ENCODE measurements at regions not wholly inside any gene's neighbourhood (a gene's known extent, or its start where the extent isn't known, plus 50 kb on each side); places are given as distances from the start of the nearest gene placed in this dataset.
A peak's percentile ranks its signal among the peaks of the same experiment; 100 is the strongest.

GRCh38 chr5:3736926-3737325 is 141.3 kb downstream of the IRX1 start:
- no peak for DNase-seq

DNA sequence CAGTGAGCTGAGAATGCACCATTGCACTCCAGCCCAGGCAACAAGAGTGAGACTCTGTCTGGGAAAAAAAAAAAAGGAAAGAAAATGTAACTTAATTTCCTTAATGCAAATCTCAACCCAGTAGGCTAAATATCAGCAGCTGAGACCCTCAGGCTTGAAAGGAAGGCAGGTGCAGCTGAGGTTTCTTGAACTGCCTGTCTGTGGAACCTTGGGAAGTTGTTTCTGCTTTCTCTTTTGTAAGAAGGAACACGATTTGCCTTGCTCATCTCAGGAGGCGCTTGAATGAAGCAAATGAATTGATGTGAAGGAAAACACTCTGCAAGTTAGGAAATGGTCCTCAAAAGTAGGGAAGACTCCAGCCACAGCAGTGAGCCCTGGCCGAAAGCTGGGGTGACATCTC is 143.3 kb downstream of the IRX1 start:
- no peak for DNase-seq

DNA sequence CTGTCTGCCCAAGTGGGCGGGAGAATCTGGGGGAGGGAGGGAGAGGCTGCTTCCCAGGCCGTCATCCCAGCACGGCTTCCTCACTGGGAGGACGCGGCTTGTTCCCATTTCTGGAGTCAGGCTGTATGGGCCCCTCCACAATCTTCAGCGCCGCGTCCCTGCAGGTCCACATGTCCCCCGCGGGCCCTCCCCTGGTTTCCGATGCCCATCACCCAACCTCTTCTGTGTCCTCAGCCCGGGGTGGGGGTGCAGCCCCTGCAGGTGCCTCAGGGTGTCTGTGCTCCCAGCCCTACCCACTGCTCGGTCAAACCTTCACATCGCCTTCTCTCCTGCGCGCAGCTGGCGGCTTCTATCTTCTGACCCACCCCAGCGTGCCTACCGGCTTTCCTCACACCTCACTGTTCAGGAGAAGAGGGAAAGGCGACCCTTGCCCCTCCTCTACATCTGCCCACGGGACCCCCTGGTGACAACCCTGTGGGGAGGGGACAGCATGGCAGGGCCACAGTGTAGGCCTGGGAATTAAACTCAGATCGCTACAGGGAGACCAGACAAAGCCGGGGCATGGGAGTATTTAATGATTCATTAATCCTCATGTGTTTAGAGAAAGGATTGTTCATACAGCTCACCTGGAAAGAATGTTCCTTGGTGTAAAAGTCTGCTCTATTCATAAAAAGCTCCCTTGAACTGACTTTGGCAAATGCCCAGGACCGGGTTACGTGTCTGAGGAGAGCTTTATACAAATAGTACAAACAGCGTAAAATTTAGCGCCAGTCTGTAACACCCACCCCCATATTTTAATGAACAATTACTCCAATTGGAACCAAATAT is 145.1 kb downstream of the IRX1 start:
- peak; percentile 79 for DNase-seq

GRCh38 chr5:3741374-3741770 is 145.7 kb downstream of the IRX1 start:
- DNase-seq = no peak

DNA sequence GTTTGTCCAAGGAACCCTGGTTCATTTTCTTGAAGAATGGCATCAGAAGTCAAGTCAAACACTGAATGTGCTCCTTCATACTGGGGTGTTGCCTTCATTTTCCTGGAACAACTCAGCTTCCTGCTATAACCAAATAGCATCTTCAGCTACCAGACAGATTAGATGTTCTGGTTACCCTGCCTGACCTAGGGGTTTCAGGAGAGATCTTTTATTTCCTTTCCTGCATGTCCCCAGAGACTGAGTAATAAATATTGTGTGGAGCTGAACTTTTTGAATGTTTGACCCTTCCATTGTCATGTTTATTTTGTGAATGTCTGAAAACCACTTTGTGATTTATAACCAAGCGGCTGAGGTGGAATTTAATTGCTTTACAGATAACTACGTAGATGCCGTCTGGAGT is 147.1 kb downstream of the IRX1 start:
- no peak for DNase-seq

DNA sequence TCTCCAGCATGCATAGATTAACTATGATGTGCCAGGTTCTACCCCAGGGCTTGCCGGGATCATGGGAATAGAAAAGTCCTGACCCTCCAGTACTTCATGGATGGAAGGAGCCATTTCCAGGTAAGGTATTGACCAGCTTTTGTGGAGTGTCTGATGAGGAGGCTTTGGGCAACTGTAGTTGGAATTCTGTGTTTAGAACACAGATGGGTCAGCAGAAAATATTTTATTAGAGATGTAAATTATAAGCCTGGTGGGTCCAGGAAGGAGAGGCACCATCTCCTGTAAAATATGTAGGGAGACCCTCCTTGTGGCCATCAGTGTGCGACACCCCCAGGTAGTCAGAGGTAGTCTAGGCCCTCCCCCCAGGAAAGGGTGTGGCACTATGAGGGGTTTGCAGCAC is 156.2 kb downstream of the IRX1 start:
- DNase-seq = no peak

- DNase-seq = no peak
These were observed 182.4 kb downstream of the IRX1 start for GRCh38 chr5:3778000-3778550.

DNA sequence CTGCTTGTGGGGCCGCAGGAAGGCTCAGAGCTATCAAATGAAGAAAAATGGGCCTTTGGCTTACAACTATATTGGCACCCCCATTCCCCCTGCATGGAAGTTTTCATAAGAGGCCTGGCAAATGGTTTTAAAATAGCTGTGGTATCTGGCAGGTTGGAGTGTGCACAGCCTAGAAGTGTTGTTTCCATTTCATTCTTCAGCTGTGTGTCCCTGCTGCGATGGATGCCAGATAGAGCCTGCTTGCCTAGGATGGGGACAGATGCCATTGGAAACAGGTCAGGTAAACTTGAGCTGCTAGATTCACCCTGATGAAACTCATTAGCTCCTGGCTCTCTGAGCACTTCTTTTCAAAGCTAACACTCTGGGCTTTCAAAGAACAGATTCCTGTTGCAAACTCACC is 183.3 kb downstream of the IRX1 start:
- DNase-seq = no peak

- DNase-seq = no peak
These were observed 184.6 kb downstream of the IRX1 start for GRCh38 chr5:3780278-3780677.

DNA sequence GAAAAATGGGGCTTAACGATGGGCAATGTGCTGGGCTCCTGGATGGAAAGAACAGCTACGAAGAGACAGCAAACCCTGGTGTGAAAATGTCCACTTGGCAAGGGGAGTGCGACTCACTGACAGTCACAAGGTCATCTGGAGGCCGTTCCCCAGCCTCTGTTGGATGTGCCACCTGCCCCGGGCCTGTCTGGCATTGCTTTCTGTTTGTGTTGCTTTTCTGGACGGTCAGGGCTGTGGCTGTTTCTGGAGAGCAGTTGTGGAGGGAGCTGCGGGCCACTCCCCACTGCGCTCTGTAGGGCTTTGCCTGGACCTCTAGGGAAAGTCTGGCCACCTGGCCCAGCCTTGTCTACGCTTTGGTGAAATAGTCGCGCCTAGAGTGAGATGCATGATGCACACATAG is 185.3 kb downstream of the IRX1 start:
- DNase-seq = no peak

DNA sequence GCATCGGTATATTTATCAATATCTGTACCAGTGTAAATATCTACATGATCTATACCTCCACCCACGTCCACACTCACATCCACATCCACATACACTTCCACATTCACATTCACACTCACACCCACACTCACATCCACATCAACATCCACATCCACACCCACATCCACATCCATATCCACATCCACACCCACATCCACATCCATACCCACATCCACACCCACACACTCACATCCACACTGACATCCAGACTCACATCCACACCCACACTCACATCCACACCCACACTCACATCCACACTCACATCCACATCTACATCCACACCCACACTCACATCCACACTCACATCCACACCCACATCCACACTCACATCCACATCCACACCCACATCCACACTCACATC is 189.2 kb downstream of the IRX1 start:
- DNase-seq = no peak

DNA sequence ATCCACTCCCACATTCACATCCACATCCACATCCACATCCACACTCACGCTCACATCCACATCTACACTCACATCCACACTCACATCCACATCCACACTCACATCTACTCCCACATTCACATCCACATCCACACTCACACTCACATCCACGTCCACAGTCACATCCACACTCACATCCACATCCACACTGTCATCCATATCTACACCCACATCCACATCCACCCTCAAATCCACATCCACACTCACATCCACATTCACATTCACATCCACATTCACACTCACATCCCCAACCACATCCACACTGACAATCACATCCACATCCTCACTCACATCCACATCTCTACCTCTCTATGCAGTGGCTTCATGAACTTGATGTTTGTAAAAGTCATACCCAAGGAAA is 190.5 kb downstream of the IRX1 start:
- DNase-seq = no peak

DNA sequence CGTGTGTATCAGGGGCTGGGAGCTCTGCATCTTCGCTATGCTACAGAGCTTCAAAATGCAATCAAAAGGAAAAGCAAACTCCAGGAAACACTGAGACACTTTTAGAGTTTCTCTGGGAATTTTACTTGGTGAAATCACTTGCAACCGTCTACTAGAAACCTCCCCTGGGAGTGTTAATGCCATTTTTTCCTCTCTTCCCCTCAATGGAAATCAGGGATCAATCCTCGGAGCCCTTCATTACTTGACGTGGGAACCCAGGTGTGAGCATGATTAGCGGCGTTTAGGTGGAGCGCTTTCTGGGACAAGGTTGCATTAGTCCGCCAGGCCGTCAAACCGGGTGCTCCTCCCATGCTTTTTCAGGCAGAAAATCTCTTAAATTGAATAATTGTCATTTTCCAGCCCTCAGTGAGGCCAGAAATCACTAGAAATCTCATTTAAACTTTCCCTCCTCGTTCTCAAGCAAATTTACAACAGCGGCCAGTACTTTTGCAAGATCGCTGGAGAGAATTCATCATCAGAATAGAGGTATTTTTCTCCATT is 191.3 kb downstream of the IRX1 start:
- no peak for DNase-seq

DNA sequence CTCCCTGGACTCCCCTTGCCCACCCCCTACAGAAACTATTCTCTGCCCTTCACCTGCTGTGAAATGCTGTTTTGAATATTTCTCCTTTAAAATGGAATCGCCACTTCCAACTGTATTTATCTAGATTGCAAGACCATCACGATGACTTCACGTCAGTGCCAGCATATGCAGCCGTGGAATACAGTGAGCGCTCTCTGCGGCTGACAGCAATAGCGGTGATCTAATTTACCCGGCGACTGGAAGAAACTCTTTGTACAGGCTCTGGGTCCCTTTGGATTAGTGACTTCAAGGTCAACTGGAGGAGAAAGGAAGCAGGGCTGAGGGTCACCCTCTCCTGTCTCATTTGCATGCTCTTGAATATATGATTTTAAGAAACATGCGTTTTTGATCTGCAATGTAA is 192.0 kb downstream of the IRX1 start:
- no peak for DNase-seq

- DNase-seq = no peak
These were observed 194.0 kb downstream of the IRX1 start for GRCh38 chr5:3789519-3790193.

DNA sequence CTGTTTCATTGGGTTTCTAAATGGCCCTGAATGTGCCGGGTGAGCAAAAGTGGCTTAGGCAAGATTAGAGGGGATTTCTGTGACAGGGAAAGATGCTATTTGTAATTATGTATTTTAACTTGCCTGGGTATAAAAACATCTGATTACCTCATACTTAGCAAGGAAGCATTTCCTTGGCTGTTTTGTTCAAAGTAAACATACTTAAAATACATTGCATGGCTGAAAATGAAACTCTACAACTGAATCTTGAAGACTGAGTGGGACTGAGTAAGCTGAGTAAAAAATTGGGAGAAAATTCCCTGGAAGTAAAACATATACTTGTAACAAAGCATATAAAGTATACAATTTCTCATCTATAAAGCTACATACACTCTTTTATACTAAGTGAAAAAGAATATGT is 197.5 kb downstream of the IRX1 start:
- DNase-seq = no peak

DNA sequence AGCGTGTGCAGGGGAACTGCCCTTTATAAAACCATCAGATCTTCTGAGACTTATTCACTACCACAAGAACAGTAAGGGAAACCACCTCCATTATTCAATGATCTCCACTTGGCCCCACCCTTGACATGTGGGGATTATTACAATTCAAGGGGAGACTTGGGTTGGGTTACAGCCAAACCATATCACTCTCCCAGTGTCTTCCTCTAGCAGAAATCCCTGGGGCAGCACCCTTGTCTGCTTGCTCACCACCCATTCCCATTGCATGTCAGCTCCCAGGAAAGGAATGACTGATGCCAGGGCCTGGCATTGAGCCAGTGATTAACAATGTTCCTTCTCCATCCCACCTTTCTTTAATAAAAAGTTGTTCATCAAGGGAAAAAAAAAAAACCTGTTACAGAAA is 199.0 kb downstream of the IRX1 start:
- DNase-seq = no peak

DNA sequence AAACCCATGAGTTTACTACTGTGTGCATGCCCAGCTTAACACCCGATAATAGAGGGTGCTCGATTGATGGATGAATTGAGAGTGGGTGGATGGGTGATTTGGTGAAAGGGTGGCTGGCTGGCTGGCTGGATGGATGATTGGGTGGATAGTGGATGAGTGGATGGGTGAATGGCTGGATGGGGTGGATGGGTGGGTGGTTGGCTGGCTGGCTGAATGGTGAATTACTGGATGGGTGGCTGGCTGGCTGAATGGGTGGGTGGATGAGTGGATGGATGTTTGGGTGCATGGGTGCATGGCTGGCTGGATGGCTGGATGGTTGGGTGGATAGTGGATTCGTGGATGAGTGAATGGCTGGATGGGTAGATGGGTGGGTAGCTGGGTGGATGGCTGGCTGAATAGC is 201.1 kb downstream of the IRX1 start:
- no peak for DNase-seq

GRCh38 chr5:3801967-3802366 is 206.3 kb downstream of the IRX1 start:
- DNase-seq = no peak

DNA sequence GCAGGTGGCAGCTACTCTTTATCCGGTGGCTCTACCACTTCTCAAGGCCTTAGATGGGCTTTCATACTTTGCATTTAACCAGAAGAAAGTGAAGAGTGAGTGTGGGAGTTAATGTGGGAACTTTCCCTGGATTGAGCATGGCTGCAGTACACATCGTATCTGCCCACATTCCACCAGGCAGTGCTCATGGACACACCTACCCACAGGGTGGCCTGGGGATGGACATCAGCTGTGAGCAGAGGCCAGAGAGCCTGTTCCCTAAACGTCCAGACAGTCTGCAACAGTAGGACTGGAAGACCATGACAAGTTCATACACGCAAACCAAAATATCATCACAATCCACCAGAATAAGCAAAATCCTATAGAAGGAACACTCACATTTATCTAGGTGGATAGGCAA is 213.8 kb downstream of the IRX1 start:
- DNase-seq = no peak

DNA sequence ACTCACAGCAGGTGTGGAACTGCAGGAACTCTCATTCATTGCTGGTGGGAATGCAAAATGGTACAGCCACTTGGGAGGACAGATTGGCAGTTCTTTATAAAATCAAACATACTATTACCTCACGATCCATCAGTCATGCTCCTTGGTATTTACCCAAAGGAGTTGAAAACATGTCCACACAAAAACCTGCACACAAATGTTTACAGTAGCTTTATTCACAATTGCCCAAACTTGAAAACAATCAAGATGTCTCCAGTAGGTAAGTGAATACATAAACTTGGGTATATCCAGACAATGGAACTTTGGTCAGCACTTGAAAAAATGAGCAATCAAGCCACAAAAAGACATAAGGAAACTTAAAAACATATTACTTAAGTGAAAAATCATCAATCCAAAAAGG is 215.5 kb downstream of the IRX1 start:
- no peak for DNase-seq

DNA sequence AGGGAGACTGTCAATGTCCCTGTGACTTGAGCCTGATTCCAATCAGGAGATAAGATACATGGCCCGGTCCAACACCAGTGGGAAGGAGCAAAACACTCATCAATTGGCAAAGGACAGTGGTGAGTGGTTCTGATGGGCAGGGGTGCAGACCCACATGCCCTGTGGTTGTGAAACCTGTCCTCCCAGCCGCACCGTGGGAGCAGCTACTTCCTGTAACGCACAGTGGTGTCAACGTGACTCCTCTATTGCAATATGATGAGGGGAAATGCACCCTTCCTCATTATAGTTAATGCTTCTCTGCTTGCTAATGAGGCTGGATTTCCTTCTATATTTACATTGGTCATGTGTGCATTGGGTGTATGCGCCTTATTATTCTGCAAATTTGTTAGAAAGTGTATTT is 223.0 kb downstream of the IRX1 start:
- DNase-seq = no peak

- DNase-seq = no peak
These were observed 230.2 kb downstream of the IRX1 start for GRCh38 chr5:3825531-3826451.
